ENCODE measurements at regions not wholly inside any gene's neighbourhood (a gene's known extent, or its start where the extent isn't known, plus 50 kb on each side); places are given as distances from the start of the nearest gene placed in this dataset.

- H3K4me2 ChIP-seq (ENCODE audit: low read depth, low read length): no peak overlapping the region
- no peak for TF ChIP-seq EZH2phosphoT487 (IDR thresholded peaks at IDR 0.05; ENCODE audit: low read length)
- no peak for TF ChIP-seq CTCF (IDR thresholded peaks at IDR 0.05; ENCODE audit: low read length)
- no peak for TF ChIP-seq EZH2 (optimal IDR thresholded peaks at IDR 0.05; ENCODE audit: low read depth, low read length)
- peak overlapping the region; percentile 46; the same call in 1 of the 2 replicates for H3K27ac ChIP-seq (ENCODE audit: low read length)
Observed at GRCh38 chr4:188987011-188987410, 847.8 kb downstream of the TRIML1 start.

GRCh38 chr4:188988131-188988530 lies 848.9 kb downstream of the TRIML1 start:
- Histone ChIP-seq H3K27me3 (replicated peaks; ENCODE audit: insufficient read depth, low read length) (no peaks in the 10 kb centered on the region), H3F3A (ENCODE audit: insufficient read depth, low read length) (peaks cover 3% of the 10 kb centered on the region; the same call in 1 of the 2 replicates), H3K27ac (ENCODE audit: low read length) (no peak overlapping the region), H3K9ac (ENCODE audit: low read length) (no peak overlapping the region), H3K9me3 (replicated peaks; ENCODE audit: insufficient read depth, low read length) (no peaks in the 10 kb centered on the region), H3K79me2 (ENCODE audit: low read length) (no peaks in the 10 kb centered on the region), H3K36me3 (replicated peaks; ENCODE audit: insufficient read depth, low read length) (no peaks in the 10 kb centered on the region), H3K4me2 (ENCODE audit: low read depth, low read length) (no peak overlapping the region), H3K4me3 (ENCODE audit: low read length) (no peak overlapping the region), H3K9me2 (replicated peaks; ENCODE audit: insufficient read depth, low read length) (no peaks in the 10 kb centered on the region), H2AFZ (ENCODE audit: low read length) (no peak overlapping the region), H4K20me1 (ENCODE audit: insufficient read depth, low read length) (no peaks in the 10 kb centered on the region), H3K4me1 (ENCODE audit: low read length) (peaks cover 24% of the 10 kb centered on the region)
- no peak for TF ChIP-seq EZH2phosphoT487 (IDR thresholded peaks at IDR 0.05; ENCODE audit: low read length)
- TF ChIP-seq EZH2 (optimal IDR thresholded peaks at IDR 0.05; ENCODE audit: low read depth, low read length): no peak
- no peak for TF ChIP-seq CTCF (IDR thresholded peaks at IDR 0.05; ENCODE audit: low read length)
- no peak for DNase-seq

More at GRCh38 chr4:188987011-188987410, 847.8 kb downstream of the TRIML1 start:
- no peaks in the 10 kb centered on the region for H3K9me2 ChIP-seq (replicated peaks; ENCODE audit: insufficient read depth, low read length)
- no peak for DNase-seq
- no peaks in the 10 kb centered on the region for H3K36me3 ChIP-seq (replicated peaks; ENCODE audit: insufficient read depth, low read length)
- H3K27me3 ChIP-seq (replicated peaks; ENCODE audit: insufficient read depth, low read length): no peaks in the 10 kb centered on the region
- H3K9me3 ChIP-seq (replicated peaks; ENCODE audit: insufficient read depth, low read length): no peaks in the 10 kb centered on the region
- H3K79me2 ChIP-seq (ENCODE audit: low read length): no peaks in the 10 kb centered on the region
- H2AFZ ChIP-seq (ENCODE audit: low read length): no peak overlapping the region
- no peak overlapping the region for H3K4me3 ChIP-seq (ENCODE audit: low read length)
- H3K9ac ChIP-seq (ENCODE audit: low read length): no peak overlapping the region
- H3F3A ChIP-seq (ENCODE audit: insufficient read depth, low read length): peaks cover 3% of the 10 kb centered on the region; the same call in 1 of the 2 replicates
- H4K20me1 ChIP-seq (ENCODE audit: insufficient read depth, low read length): no peaks in the 10 kb centered on the region
- H3K4me1 ChIP-seq (ENCODE audit: low read length): peaks cover 24% of the 10 kb centered on the region

- no peaks in the 10 kb centered on the region for H4K20me1 ChIP-seq (ENCODE audit: insufficient read depth, low read length)
- H3K9me3 ChIP-seq (replicated peaks; ENCODE audit: insufficient read depth, low read length): no peaks in the 10 kb centered on the region
- peaks cover 3% of the 10 kb centered on the region; the same call in 1 of the 2 replicates for H3F3A ChIP-seq (ENCODE audit: insufficient read depth, low read length)
- peaks cover 24% of the 10 kb centered on the region for H3K4me1 ChIP-seq (ENCODE audit: low read length)
- no peaks in the 10 kb centered on the region for H3K79me2 ChIP-seq (ENCODE audit: low read length)
- DNase-seq: no peak
- H3K4me2 ChIP-seq (ENCODE audit: low read depth, low read length): no peak overlapping the region
- H2AFZ ChIP-seq (ENCODE audit: low read length): no peak overlapping the region
- TF ChIP-seq EZH2phosphoT487 (IDR thresholded peaks at IDR 0.05; ENCODE audit: low read length): no peak
- no peak for TF ChIP-seq EZH2 (optimal IDR thresholded peaks at IDR 0.05; ENCODE audit: low read depth, low read length)
- no peak for TF ChIP-seq CTCF (IDR thresholded peaks at IDR 0.05; ENCODE audit: low read length)
- no peak overlapping the region for H3K4me3 ChIP-seq (ENCODE audit: low read length)
- no peaks in the 10 kb centered on the region for H3K27me3 ChIP-seq (replicated peaks; ENCODE audit: insufficient read depth, low read length)
- H3K36me3 ChIP-seq (replicated peaks; ENCODE audit: insufficient read depth, low read length): no peaks in the 10 kb centered on the region
- H3K9ac ChIP-seq (ENCODE audit: low read length): no peak overlapping the region
- H3K9me2 ChIP-seq (replicated peaks; ENCODE audit: insufficient read depth, low read length): no peaks in the 10 kb centered on the region
- H3K27ac ChIP-seq (ENCODE audit: low read length): no peak overlapping the region
Observed at GRCh38 chr4:188989371-188989770, 850.1 kb downstream of the TRIML1 start.
